ENCODE measurements at regions not wholly inside any gene's neighbourhood (a gene's known extent, or its start where the extent isn't known, plus 50 kb on each side); places are given as distances from the start of the nearest gene placed in this dataset.

DNA sequence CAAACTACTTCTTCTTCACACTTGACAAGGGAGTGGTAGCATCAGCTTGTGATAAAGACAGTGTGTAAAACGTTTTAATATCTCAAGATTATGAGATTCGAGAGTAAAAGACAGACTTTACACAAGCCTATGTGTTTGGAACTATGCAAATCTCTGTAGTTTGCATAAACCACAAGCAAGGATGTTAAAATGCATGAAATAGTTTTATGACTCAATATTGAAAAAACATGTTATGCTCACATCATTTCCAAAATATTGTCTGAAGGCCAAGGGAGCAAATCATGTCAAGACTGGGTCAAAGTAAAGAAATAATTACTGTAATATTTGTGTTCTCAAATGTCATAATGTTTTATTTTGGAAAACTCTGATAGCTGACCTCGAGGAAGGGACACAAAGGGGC is 316.8 kb upstream of the KLF12 start:
- POLR2A ChIA-PET (ENCODE audit: low non-redundant PET), result no interaction called here
- Histone ChIP-seq H3K4me1 (ENCODE audit: insufficient read depth, low read length, poor library complexity, severe bottlenecking) (peaks cover 11% of the 10 kb centered on the region), H3K9me3 (ENCODE audit: low read depth, low read length, poor library complexity, severe bottlenecking) (no peaks in the 10 kb centered on the region), H3K36me3 (ENCODE audit: insufficient read depth, low read length, poor library complexity, severe bottlenecking) (no peaks in the 10 kb centered on the region), H3K4me3 (ENCODE audit: low read depth, low read length, poor library complexity, severe bottlenecking) (no peak overlapping the region), H3K27ac (ENCODE audit: low read depth, low read length, poor library complexity, severe bottlenecking) (no peak overlapping the region), H3K27me3 (replicated peaks; ENCODE audit: insufficient read depth, low read depth, low read length, poor library complexity) (no peaks in the 10 kb centered on the region)
- CTCF ChIA-PET, result no interaction called here
- intact Hi-C loops (cut with micrococcal nuclease; ENCODE audit: unreplicated experiment), result no loop called here
- no TSS peak for BruUV-seq (replicated peaks)
- TF ChIP-seq, protein P1, sequence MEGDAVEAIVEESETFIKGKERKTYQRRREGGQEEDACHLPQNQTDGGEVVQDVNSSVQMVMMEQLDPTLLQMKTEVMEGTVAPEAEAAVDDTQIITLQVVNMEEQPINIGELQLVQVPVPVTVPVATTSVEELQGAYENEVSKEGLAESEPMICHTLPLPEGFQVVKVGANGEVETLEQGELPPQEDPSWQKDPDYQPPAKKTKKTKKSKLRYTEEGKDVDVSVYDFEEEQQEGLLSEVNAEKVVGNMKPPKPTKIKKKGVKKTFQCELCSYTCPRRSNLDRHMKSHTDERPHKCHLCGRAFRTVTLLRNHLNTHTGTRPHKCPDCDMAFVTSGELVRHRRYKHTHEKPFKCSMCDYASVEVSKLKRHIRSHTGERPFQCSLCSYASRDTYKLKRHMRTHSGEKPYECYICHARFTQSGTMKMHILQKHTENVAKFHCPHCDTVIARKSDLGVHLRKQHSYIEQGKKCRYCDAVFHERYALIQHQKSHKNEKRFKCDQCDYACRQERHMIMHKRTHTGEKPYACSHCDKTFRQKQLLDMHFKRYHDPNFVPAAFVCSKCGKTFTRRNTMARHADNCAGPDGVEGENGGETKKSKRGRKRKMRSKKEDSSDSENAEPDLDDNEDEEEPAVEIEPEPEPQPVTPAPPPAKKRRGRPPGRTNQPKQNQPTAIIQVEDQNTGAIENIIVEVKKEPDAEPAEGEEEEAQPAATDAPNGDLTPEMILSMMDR (conservative IDR thresholded peaks at IDR 0.05; ENCODE audit: low read depth, low read length), result no peak
- no peak for TF ChIP-seq EZH2 (IDR thresholded peaks at IDR 0.05; ENCODE audit: borderline replicate concordance, low read depth, low read length, poor library complexity, severe bottlenecking)
- no peak for DNase-seq (ENCODE audit: low spot score)

DNA sequence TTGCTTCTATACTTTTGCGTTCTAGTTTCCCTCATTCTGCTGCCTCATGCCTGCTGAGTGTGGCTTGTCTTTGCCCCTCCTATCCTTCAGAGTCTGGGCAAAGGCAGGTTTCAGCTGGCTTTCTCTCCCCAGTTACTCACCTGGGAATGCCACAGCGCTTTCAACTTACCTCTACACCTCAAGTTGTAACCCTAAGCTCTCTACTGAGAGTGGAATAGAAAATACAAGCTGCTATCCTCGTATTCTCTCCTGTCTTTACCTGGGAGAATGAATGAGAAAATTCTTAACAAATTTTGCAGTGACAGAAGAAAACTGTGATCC is 316.3 kb upstream of the KLF12 start:
- POLR2A ChIA-PET (ENCODE audit: low non-redundant PET), result no interaction called here
- no TSS peak for BruUV-seq (replicated peaks)
- no peak for DNase-seq (ENCODE audit: low spot score)

DNA sequence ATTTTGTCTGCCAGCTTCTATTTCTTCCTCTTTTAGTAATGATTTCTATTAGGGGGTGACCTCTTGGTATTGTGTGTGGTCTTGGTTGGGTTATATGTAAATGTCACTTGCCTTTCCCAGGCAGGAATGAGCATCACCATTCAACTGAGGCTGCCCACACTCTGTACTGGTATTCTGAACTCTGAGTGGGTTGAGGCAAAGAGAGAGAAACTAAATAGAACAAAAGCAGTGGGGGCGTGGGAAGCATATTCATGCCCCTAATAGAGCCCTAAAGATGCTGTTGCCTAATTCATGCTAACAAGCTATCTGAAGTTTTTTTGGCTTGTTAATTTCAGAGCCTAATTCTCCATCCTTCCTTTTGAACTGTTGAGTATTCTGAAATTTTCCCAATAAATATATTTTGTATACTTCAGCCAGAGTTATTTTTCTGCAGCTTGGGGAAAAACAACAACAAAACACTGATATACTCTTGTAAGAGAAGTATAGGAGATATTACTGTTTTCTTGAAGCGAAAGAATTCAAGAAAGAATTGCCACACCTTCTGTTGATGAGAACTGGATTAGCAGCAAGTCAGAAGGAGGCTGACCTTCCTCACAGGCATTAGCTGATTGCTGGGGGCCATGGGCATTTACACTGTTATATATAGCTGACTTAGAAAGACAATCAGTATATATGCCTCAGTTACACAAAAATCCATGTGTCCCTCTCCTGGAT is 315.8 kb upstream of the KLF12 start:
- TF ChIP-seq EZH2 (IDR thresholded peaks at IDR 0.05; ENCODE audit: borderline replicate concordance, low read depth, low read length, poor library complexity, severe bottlenecking), result no peak
- TF ChIP-seq, protein P1 (conservative IDR thresholded peaks at IDR 0.05; ENCODE audit: low read depth, low read length), result no peak
- no peaks in the 10 kb centered on the region for H3K27me3 ChIP-seq (replicated peaks; ENCODE audit: insufficient read depth, low read depth, low read length, poor library complexity)
- intact Hi-C loops (cut with micrococcal nuclease; ENCODE audit: unreplicated experiment), result no loop called here
- DNase-seq (ENCODE audit: low spot score), result no peak
- no TSS peak for BruUV-seq (replicated peaks)
- POLR2A ChIA-PET (ENCODE audit: low non-redundant PET), result no interaction called here
- no peak overlapping the region for H3K4me3 ChIP-seq (ENCODE audit: low read depth, low read length, poor library complexity, severe bottlenecking)
- no peak overlapping the region for H3K27ac ChIP-seq (ENCODE audit: low read depth, low read length, poor library complexity, severe bottlenecking)
- no peaks in the 10 kb centered on the region for H3K36me3 ChIP-seq (ENCODE audit: insufficient read depth, low read length, poor library complexity, severe bottlenecking)
- CTCF ChIA-PET, result no interaction called here
- H3K9me3 ChIP-seq (ENCODE audit: low read depth, low read length, poor library complexity, severe bottlenecking), result no peaks in the 10 kb centered on the region
- peaks cover 11% of the 10 kb centered on the region for H3K4me1 ChIP-seq (ENCODE audit: insufficient read depth, low read length, poor library complexity, severe bottlenecking)

More for the DNA sequence above, 316.3 kb upstream of the KLF12 start:
- H3K36me3 ChIP-seq (ENCODE audit: insufficient read depth, low read length, poor library complexity, severe bottlenecking), result no peaks in the 10 kb centered on the region
- H3K27ac ChIP-seq (ENCODE audit: low read depth, low read length, poor library complexity, severe bottlenecking), result no peak overlapping the region
- peaks cover 11% of the 10 kb centered on the region for H3K4me1 ChIP-seq (ENCODE audit: insufficient read depth, low read length, poor library complexity, severe bottlenecking)
- CTCF ChIA-PET, result no interaction called here
- no peak overlapping the region for H3K4me3 ChIP-seq (ENCODE audit: low read depth, low read length, poor library complexity, severe bottlenecking)
- H3K9me3 ChIP-seq (ENCODE audit: low read depth, low read length, poor library complexity, severe bottlenecking), result no peaks in the 10 kb centered on the region
- TF ChIP-seq, protein P1 (conservative IDR thresholded peaks at IDR 0.05; ENCODE audit: low read depth, low read length), result no peak
- TF ChIP-seq EZH2 (IDR thresholded peaks at IDR 0.05; ENCODE audit: borderline replicate concordance, low read depth, low read length, poor library complexity, severe bottlenecking), result no peak
- intact Hi-C loops (cut with micrococcal nuclease; ENCODE audit: unreplicated experiment), result no loop called here
- no peaks in the 10 kb centered on the region for H3K27me3 ChIP-seq (replicated peaks; ENCODE audit: insufficient read depth, low read depth, low read length, poor library complexity)
